Islet of Langerhans (tissue), 1 donor: ENCODE measurements at regions not wholly inside any gene's neighbourhood (a gene's known extent, or its start where the extent isn't known, plus 50 kb on each side); places are given as distances from the start of the nearest gene placed in this dataset.
"Not testable (repeated sequence)": the region's sequence is repeated elsewhere in the genome, so short reads cannot be mapped to it uniquely, and the experiment has no call there.

Experiments
- FAIRE-seq: peaks from one replicate; lab custom pipeline; 2011; peaks lifted over from hg19 to GRCh38; lab: Jason Lieb, UNC

- no peak for FAIRE-seq
Observed at GRCh38 chr6:21855811-21856455, 262.4 kb downstream of the SOX4 start.

DNA sequence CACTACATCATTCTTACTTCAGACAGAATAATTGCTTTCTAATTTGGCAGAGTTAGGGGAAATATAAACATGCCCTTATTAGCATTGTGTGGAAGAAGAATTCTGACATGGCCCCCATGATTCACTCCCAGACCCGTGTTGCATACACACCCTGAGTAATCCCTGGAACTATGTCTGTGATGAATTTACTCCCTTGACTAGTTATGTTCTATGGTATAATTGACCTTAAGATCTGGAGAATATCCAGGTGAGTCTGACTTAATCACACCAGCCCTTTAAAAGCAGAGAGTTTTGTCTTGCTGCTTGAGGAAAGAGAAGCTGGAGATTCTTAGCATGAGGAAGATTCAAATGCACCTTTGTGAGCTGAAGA, 262.9 kb downstream of the SOX4 start:
- FAIRE-seq, result no peak

GRCh38 chr6:21856844-21857243, 263.3 kb downstream of the SOX4 start:
- FAIRE-seq, result no peak

- no peak for FAIRE-seq
Observed at GRCh38 chr6:21858076-21858475, 264.5 kb downstream of the SOX4 start.

- no peak for FAIRE-seq
Observed at GRCh38 chr6:21859193-21859735, 265.7 kb downstream of the SOX4 start.

GRCh38 chr6:21861942-21862341, 268.4 kb downstream of the SOX4 start:
- no peak for FAIRE-seq

DNA sequence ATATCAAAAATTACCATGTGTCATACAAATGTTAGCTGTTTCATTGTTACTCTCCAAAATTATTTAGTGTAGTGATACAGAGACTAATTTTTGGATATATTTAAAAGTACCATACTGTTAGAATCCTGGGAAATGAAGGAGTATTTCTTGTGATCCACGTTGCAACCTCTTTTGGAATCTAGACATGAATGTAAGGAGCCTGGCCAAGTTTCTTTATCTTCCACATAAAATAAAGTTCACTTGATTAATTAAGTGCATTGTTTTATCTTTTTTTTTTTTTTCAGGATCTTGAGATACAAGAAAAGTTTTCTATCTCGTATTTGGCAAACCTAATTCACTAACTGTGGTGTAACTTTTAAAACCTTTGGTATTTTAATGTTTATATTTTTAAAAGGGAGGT, 270.7 kb downstream of the SOX4 start:
- no peak for FAIRE-seq

DNA sequence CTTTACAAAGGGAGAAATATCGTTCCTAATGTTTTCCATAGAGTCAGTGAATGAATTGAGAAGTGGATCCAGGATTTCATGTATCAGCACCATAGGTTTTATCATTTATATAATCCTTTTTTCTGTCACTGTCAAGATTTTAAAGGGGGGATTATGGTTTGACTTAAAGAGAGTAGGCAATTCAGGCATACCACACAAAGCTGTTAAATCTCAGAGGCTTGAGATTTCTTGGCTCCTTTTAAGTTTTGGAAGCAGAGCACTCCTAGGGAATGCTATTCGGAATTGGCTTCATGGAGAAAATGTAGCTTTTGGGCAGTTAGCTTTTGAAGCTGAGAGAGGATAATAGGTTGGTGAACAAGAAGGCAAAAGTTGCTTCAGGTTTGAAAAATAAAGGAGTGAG, 274.7 kb downstream of the SOX4 start:
- no peak for FAIRE-seq

DNA sequence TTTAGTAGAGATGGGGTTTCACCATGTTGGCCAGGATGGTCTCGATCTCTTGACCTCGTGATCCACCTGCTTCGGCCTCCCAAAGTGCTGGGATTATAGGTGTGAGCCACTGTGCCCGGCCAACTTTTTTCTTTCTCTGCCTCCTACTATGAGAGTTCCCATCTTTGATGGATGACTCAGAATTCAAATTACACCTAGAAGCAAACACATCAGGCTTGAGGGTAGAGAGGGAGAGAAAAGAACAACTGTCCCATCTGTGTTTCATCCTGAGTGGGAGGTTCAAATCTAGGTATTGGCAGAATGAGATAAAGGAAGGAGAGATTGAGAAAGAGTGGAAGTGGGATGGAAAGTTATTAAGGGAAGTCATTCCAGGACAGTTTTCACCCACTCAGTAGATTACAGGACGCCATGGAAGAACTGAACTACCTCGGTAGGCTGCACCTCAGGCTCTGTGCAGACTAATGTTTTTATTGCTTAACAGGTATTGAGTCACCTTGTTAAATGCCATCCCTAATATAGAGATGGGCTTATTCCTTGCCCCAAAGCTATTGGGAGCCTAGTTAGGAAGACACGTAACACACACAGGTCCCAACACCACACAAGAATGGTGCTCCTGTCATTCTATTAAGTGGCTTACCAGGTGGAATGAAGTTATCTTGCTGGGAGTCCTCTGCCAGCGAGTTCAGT, 275.7 kb downstream of the SOX4 start:
- FAIRE-seq, result no peak

DNA sequence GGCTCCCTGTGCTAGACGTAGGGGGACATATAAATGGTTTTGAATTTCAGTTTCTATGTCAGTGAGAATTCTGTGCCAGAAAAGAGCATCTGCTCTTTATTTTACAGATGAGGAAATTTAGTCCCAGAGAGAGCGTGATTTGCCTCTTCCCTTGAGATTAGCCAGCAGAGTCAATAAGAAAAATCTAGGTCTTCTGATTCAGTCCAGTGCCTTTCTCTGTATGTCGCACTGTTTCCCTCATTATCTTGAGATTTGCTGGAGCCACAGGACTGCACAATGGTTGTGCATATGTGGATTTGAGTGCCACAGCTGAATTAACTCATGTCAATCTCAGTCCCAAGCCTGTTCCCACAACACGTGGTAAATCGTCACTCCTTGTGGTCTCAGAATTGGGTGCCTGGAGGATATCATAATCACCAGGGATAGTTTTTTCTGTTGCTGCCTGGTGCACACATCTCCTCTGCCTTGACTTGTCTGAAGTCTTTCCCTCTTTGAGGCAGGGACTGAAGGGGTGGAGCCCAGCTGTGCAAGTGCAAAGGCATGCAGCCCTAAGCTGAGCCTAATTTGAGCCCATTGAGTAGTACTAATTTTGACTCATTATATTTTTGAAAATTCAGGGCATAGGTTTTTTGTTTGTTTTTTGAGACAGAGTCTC, 276.7 kb downstream of the SOX4 start:
- FAIRE-seq, result no peak

DNA sequence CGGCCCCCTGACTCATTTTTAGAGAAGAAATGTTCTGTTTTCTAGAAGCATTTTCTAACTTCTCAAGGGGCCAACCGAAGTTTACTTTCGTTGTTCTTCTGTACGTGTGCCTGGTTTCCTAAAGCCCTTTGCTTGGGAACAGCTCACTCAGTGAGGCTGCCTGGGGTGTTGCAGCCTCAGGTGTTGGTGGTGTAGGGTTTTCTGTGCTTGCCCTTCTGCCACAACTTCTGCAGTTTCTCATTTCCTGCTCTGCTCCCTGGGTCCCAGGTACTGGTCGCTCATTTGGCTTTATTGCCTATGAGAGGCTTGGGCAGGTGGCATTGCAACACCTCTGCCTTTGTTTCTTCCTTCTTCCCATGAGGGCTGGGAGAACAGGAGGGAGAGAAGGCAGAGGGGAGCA, 278.3 kb downstream of the SOX4 start:
- no peak for FAIRE-seq

GRCh38 chr6:21872749-21873148, 279.2 kb downstream of the SOX4 start:
- FAIRE-seq, result no peak

GRCh38 chr6:21873562-21873961, 280.0 kb downstream of the SOX4 start:
- no peak for FAIRE-seq

DNA sequence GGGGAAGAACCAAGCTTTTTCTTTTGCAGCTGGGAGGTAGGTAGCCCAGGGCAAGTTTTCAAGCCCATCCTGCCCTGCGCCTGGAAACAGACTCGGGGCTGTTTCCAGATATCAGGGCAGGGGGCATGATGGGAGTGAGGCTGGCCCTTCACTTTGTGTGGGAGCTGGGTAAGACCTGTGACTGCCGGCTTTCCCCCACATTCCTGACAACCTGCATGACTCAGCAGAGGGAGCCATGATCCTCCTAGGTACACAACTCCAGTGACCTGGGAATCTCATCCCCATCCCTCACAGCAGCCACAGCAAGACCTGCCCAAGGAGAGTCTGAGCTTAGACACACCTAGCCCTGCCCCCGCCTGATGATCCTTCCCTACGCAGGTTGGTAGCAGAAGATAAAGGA, 280.8 kb downstream of the SOX4 start:
- FAIRE-seq, result no peak

GRCh38 chr6:21877037-21877436, 283.5 kb downstream of the SOX4 start:
- not testable (repeated sequence) for FAIRE-seq

DNA sequence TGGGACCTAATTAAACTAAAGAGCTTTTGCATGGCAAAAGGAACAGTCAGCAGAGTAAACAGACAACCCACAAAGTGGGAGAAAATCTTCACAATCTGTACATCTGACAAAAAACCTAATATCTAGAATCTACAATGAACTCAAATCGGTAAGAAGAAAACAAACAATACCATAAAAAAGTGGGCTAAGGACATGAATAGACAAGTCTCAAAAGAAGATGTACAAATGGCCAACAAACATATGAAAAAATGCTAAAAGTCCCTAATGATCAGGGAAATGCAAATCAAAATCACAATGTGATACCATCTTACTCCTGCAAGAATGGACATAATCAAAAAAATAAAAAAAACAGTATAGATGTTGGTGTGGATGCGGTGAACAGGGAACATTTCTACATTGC, 286.7 kb downstream of the SOX4 start:
- FAIRE-seq, result not testable (repeated sequence)

- FAIRE-seq, result no peak
Observed at GRCh38 chr6:21881969-21882465, 288.5 kb downstream of the SOX4 start.

DNA sequence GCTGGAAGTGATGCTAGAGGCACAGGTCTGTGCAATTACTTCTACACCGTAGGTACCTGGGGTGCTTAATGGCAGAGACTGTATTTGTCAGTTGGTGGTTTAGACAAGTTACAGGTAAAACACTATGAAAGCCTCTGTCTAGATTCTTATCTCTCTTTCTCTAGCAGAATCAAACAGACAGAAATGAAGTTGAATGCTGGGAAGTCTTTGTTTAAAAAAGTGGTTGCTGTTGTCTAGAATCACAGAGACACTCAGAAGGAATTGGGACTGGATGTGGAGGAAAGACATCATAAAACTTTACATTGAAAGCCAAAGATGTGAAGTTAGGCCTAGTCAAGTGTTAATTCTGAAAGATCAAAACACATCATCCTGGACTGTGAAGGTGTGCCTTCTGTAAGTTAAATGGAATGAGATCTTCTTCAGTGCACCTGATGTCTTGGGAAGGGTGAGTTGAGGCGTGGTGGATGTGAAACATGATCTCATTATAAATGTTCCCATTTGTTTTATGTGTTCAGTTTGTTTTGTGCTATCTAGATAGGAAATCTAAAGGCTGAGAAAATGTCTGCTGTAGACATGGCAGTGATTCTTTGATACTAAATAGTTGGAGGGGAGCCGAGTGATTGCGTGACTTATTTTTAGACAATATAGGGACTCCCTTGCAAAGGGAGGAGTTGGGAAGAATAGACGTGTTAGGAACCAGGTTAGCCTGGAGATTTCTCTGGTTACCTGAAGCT, 290.2 kb downstream of the SOX4 start:
- no peak for FAIRE-seq

DNA sequence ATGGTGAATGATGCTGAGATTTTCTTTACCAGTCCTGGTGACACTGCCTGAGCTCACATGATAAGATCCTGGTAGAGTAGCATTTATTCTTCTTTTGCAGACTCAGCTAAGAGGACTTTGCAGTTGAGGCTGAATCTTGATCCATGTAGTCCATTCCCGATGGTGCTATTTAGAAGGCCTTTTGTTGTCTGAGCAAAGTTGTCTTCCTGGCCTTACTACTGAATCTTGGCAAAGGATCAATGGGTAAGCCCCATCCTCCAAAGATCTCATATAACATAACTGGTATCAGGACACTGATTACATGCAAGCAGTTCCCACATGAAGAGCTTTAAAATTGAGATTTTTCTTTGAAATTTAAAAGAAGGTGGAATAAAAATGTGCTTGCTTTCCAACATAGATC, 291.6 kb downstream of the SOX4 start:
- no peak for FAIRE-seq

- peak; percentile 89 for FAIRE-seq
Observed at GRCh38 chr6:21885532-21886114, 292.1 kb downstream of the SOX4 start.

GRCh38 chr6:21886542-21887151, 293.1 kb downstream of the SOX4 start:
- FAIRE-seq, result no peak
